ENCODE measurements at regions not wholly inside any gene's neighbourhood (a gene's known extent, or its start where the extent isn't known, plus 50 kb on each side); places are given as distances from the start of the nearest gene placed in this dataset. TPM values are rescaled to one million over a fixed set of nuclear protein-coding genes. Genes with fewer than 3 reads are reported as not detected.
"Not testable (repeated sequence)": the region's sequence is repeated elsewhere in the genome, so short reads cannot be mapped to it uniquely, and the experiment has no call there.

DNA sequence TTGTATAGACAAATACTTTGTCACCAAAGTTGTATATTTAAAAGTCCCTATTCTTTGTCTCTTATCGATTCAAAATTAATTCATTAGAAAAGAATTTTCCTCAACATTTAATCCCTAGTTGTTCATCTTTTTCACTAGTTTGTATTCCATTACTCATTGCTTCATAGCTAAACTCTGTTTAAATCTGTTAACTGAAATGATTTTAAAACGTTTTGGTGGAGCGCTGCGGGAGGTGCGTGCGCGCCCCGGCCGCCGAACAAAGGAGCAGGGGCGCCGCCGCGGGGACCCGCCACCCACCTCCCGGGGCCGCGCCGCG, 56.4 kb upstream of the GOLGA8A start:
- ChIA-PET CTCF (no interaction called here), POLR2A (no interaction called here)
- ATAC-seq: no peak
- H3K27ac Mint-ChIP-seq: no peak overlapping the region
- H3K9me3 Mint-ChIP-seq (ENCODE audit: insufficient read depth): peaks cover 8% of the 10 kb centered on the region
- H3K4me1 Mint-ChIP-seq (ENCODE audit: low read depth): peaks cover 13% of the 10 kb centered on the region
- peaks cover 11% of the 10 kb centered on the region for H3K36me3 Mint-ChIP-seq (ENCODE audit: low read depth)
- H3K27me3 Mint-ChIP-seq (ENCODE audit: low read depth): peaks cover 70% of the 10 kb centered on the region
- no peak overlapping the region for H3K4me3 Mint-ChIP-seq
- DNase-seq: no peak

GRCh38 chr15:34493001-34493400, 55.4 kb upstream of the GOLGA8A start:
- Mint-ChIP-seq H3K4me3 (no peak overlapping the region), H3K27me3 (ENCODE audit: low read depth) (peaks cover 75% of the 10 kb centered on the region), H3K9me3 (ENCODE audit: insufficient read depth) (peaks cover 8% of the 10 kb centered on the region), H3K27ac (no peak overlapping the region), H3K4me1 (ENCODE audit: low read depth) (peaks cover 13% of the 10 kb centered on the region), H3K36me3 (ENCODE audit: low read depth) (peaks cover 11% of the 10 kb centered on the region)
- ChIA-PET CTCF (no interaction called here), POLR2A (no interaction called here)
- DNase-seq (no peak), ATAC-seq (no peak)

DNA sequence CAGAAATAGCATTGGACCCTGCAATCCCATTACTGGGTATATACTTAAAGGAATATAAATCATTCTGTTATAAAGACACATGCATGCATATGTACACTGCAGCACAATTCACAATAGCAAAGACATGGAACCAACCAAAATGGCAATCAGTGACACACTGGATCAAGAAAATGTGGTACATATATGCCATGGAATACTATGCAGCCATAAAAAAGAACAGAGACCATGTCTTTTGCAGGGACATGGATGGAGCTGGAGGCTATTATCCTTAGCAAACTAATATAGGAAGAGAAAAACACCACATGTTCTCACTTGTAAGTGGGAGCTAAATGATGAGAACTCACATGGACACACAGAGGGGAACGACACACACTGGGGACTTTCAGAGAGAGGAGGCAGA, 53.9 kb upstream of the GOLGA8A start:
- DNase-seq; H3K9me3 Mint-ChIP-seq (ENCODE audit: insufficient read depth); ATAC-seq; POLR2A ChIA-PET; H3K27ac Mint-ChIP-seq; H3K36me3 Mint-ChIP-seq (ENCODE audit: low read depth); H3K4me3 Mint-ChIP-seq: not testable (repeated sequence)
- CTCF ChIA-PET: interaction anchor here (1.0 to 1.5 kb wide), 2 partner anchors 24 to 32 kb away, joined by 3 read pairs; no protein-coding TSS in a partner anchor
- peaks cover 13% of the 10 kb centered on the region for H3K4me1 Mint-ChIP-seq (ENCODE audit: low read depth)
- peaks cover 72% of the 10 kb centered on the region for H3K27me3 Mint-ChIP-seq (ENCODE audit: low read depth)

DNA sequence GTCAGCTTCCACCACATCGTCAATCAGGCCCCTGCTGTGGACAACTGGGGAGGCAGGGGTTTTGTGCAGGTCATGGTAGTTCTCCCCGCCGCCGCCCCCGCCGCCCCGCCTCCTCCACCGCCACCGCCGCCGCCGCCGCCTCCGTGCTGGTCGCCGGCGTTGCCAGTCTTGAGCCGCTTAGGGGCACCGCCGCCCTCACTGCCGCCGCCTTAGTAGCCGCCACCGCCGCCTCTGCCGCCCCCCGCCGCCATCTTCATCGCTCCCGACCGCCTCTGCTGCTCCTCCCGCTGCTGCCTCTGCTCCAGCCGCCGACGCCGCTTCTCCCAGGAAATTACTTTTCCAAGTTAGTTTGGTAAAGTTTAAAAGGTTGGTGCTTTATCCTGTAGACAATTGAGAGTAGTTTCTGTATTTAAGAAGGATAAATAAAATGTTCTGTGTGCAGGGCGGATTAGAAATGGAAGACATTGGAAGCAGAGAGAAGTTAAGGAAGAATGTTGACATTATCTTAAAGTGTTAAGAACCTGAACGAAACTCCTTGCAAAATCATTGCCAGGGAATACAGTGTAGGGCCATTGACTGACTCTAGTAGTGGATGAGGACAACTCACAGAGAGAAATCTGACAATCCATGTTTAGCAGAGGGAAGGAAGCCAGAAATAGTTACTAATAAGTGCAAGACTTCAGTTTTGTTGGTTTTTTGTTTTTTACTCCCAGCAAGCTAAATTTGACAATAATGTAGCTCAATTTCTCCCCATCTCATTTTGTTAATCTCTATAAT, 53.0 kb upstream of the GOLGA8A start:
- ATAC-seq: no peak
- Mint-ChIP-seq H3K27ac (no peak overlapping the region), H3K36me3 (ENCODE audit: low read depth) (peaks cover 9% of the 10 kb centered on the region), H3K9me3 (ENCODE audit: insufficient read depth) (peaks cover 8% of the 10 kb centered on the region), H3K4me1 (ENCODE audit: low read depth) (peaks cover 10% of the 10 kb centered on the region), H3K4me3 (no peak overlapping the region), H3K27me3 (ENCODE audit: low read depth) (peaks cover 73% of the 10 kb centered on the region)
- no peak for DNase-seq
- ChIA-PET POLR2A (no interaction called here), CTCF (interaction anchor here (1.5 kb wide), 1 partner anchor 33 kb away, joined by 3 read pairs; no protein-coding TSS in a partner anchor)

GRCh38 chr15:34488973-34489959, 51.7 kb upstream of the GOLGA8A start:
- peaks cover 71% of the 10 kb centered on the region for H3K27me3 Mint-ChIP-seq (ENCODE audit: low read depth)
- POLR2A ChIA-PET; H3K4me1 Mint-ChIP-seq (ENCODE audit: low read depth); CTCF ChIA-PET; ATAC-seq; H3K4me3 Mint-ChIP-seq; H3K9me3 Mint-ChIP-seq (ENCODE audit: insufficient read depth); DNase-seq; H3K36me3 Mint-ChIP-seq (ENCODE audit: low read depth); H3K27ac Mint-ChIP-seq: not testable (repeated sequence)

Small RNAs in the stretch of these regions (microRNA-seq; reads per million reads assigned to microRNA genes)
- not detected for gene MIR1233-2

Measured in activated CD8-positive, alpha-beta T cell treated with anti-CD3 and anti-CD28 coated beads, Interleukin-2, amount 10 ng/mL, durations not matched to agents 7 days and 5 days (primary cell).